ENCODE measurements at regions not wholly inside any gene's neighbourhood (a gene's known extent, or its start where the extent isn't known, plus 50 kb on each side); places are given as distances from the start of the nearest gene placed in this dataset.

- WGBS, 2 donors (ENCODE audit: low coverage in 1 of 2): 92 to 100% methylated on average over 1 of the region's 1 CpG
- ATAC-seq: no peak
These were observed 168.6 kb upstream of the FGGY start for GRCh38 chr1:59128239-59128736.

DNA sequence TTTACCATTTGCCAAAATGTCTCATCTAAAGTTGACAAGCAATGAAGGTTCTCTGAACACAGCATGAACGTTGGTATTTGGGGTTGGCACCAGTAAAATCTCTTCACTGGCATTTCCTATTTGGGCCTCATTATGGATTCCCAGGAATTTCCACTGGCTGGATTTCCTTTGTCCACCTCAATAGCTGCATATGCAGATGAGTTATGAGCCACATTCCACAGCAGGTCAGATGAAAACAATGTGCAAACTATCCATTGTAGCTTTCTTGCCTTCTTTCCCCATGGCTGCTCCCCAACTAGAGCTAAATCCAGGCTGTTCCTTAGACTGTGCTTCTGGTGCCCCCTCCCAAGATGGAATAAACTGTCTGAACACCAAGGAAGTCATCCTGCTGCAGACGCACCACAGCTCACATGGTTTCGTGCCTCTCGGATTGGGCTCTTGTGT lies 168.1 kb upstream of the FGGY start:
- Histone ChIP-seq H3K4me1 (no peaks in the 10 kb centered on the region), H3K4me3 (no peak overlapping the region), H3K36me3 (no peaks in the 10 kb centered on the region), H3K27ac (no peak overlapping the region), H3K27me3 (no peaks in the 10 kb centered on the region), H3K9me3 (no peaks in the 10 kb centered on the region)
- no peak for ATAC-seq
- WGBS, 2 donors (ENCODE audit: low coverage in 1 of 2): 73 to 77% methylated on average over 4 of the region's 4 CpGs
- TF ChIP-seq POLR2AphosphoS5 (IDR thresholded peaks at IDR 0.05) (no peak), EP300 (IDR thresholded peaks at IDR 0.05) (no peak), POLR2A (IDR thresholded peaks at IDR 0.05) (no peak), CTCF (IDR thresholded peaks at IDR 0.05) (no peak)

More at GRCh38 chr1:59128239-59128736, 168.6 kb upstream of the FGGY start:
- no peaks in the 10 kb centered on the region for H3K9me3 ChIP-seq
- TF ChIP-seq POLR2A (IDR thresholded peaks at IDR 0.05) (no peak), POLR2AphosphoS5 (IDR thresholded peaks at IDR 0.05) (no peak), CTCF (IDR thresholded peaks at IDR 0.05) (no peak), EP300 (IDR thresholded peaks at IDR 0.05) (no peak)
- H3K36me3 ChIP-seq: no peaks in the 10 kb centered on the region
- H3K27ac ChIP-seq: no peak overlapping the region
- no peak overlapping the region for H3K4me3 ChIP-seq
- H3K4me1 ChIP-seq: no peaks in the 10 kb centered on the region
- no peaks in the 10 kb centered on the region for H3K27me3 ChIP-seq

- no peaks in the 10 kb centered on the region for H3K4me1 ChIP-seq
- WGBS, 2 donors (ENCODE audit: low coverage in 1 of 2): 80 to 85% methylated on average over 4 to 5 of the region's 5 CpGs
- H3K9me3 ChIP-seq: no peaks in the 10 kb centered on the region
- H3K27me3 ChIP-seq: no peaks in the 10 kb centered on the region
- ATAC-seq: no peak
- no peaks in the 10 kb centered on the region for H3K36me3 ChIP-seq
- H3K4me3 ChIP-seq: no peak overlapping the region
- TF ChIP-seq EP300 (IDR thresholded peaks at IDR 0.05): no peak
- no peak overlapping the region for H3K27ac ChIP-seq
These were observed 164.6 kb upstream of the FGGY start for GRCh38 chr1:59132295-59132694.

DNA sequence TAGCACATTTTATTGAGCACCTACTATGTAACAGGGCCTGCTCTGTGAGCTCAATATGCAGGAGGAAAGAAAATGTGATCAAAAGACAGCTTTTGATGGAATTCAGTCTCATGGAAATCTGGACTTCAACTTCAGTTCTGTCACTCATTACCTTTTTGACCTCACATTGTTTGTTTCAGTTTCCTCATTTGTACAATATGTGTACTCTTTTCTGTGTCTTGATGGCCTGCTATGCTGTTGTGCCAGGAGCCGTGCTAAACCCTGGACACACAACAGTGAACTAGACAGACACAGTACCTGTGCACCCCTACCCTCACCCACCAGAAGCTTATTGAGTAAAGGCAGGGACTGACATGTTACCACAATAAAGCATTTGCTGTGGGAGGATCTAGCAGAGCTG lies 162.9 kb upstream of the FGGY start:
- no peak for TF ChIP-seq POLR2A (IDR thresholded peaks at IDR 0.05)
- TF ChIP-seq POLR2AphosphoS5 (IDR thresholded peaks at IDR 0.05): no peak
- TF ChIP-seq EP300 (IDR thresholded peaks at IDR 0.05): no peak
- TF ChIP-seq CTCF (IDR thresholded peaks at IDR 0.05): no peak
- no peaks in the 10 kb centered on the region for H3K9me3 ChIP-seq
- H3K4me1 ChIP-seq: no peaks in the 10 kb centered on the region
- no peak overlapping the region for H3K4me3 ChIP-seq
- no peaks in the 10 kb centered on the region for H3K27me3 ChIP-seq
- H3K36me3 ChIP-seq: no peaks in the 10 kb centered on the region
- no peak for ATAC-seq
- WGBS, 2 donors (ENCODE audit: low coverage in 1 of 2): 86 to 100% methylated on average over 1 of the region's 1 CpG
- no peak overlapping the region for H3K27ac ChIP-seq

- 73 to 89% methylated on average over 1 of the region's 1 CpG for WGBS, 2 donors (ENCODE audit: low coverage in 1 of 2)
These were observed 161.1 kb upstream of the FGGY start for GRCh38 chr1:59135761-59136255.

More at GRCh38 chr1:59135761-59136255, 161.1 kb upstream of the FGGY start:
- Histone ChIP-seq H3K4me1 (peaks cover 0 to under 1% (median 0%) of the 10 kb centered on the region in 3 donors), H3K36me3 (no peaks in the 10 kb centered on the region), H3K4me3 (no peak overlapping the region), H3K27me3 (no peaks in the 10 kb centered on the region), H3K9me3 (no peaks in the 10 kb centered on the region), H3K27ac (no peak overlapping the region)
- ATAC-seq: no peak
- TF ChIP-seq POLR2A (IDR thresholded peaks at IDR 0.05): no peak
- TF ChIP-seq CTCF (IDR thresholded peaks at IDR 0.05): no peak
- no peak for TF ChIP-seq EP300 (IDR thresholded peaks at IDR 0.05)
- TF ChIP-seq POLR2AphosphoS5 (IDR thresholded peaks at IDR 0.05): no peak
